Glutamatergic neuron (in vitro differentiated cells): ENCODE measurements at regions not wholly inside any gene's neighbourhood (a gene's known extent, or its start where the extent isn't known, plus 50 kb on each side); places are given as distances from the start of the nearest gene placed in this dataset.

ENCODE experiments used
- DNase-seq: peaks from one replicate; pipeline ENCODE4 v3.0.0; 2022
- H3K27ac Mint-ChIP-seq: one replicate; pipeline ENCODE4 v1.8.0; 2020; ENCODE audit warnings: mild to moderate bottlenecking, mixed read lengths, inconsistent platforms; ENCODE audit not compliant: unreplicated experiment
- H3K27me3 Mint-ChIP-seq: one replicate; pipeline ENCODE4 v1.8.0; 2020; ENCODE audit warnings: mild to moderate bottlenecking, moderate library complexity, mixed read lengths, inconsistent platforms; ENCODE audit not compliant: unreplicated experiment
- H3K36me3 Mint-ChIP-seq: one replicate; pipeline ENCODE4 v1.8.0; 2020; ENCODE audit warnings: mild to moderate bottlenecking, mixed read lengths, inconsistent platforms; ENCODE audit not compliant: unreplicated experiment
- H3K4me1 Mint-ChIP-seq: one replicate; pipeline ENCODE4 v1.8.0; 2020; ENCODE audit warnings: mild to moderate bottlenecking, low read depth, mixed read lengths, inconsistent platforms; ENCODE audit not compliant: unreplicated experiment
- H3K4me3 Mint-ChIP-seq: one replicate; pipeline ENCODE4 v1.8.0; 2020; ENCODE audit warnings: mild to moderate bottlenecking, mixed read lengths, inconsistent platforms; ENCODE audit not compliant: unreplicated experiment
- H3K9me3 Mint-ChIP-seq: one replicate; pipeline ENCODE4 v1.8.0; 2020; ENCODE audit warnings: mild to moderate bottlenecking, moderate library complexity, mixed read lengths, inconsistent platforms; ENCODE audit not compliant: unreplicated experiment
- CTCF ChIP-seq: fragments of 200-600 bp; sonication (generic); IDR thresholded peaks from one replicate; pipeline ENCODE4 v1.5.0; 2021; ENCODE audit not compliant: partially characterized antibody, unreplicated experiment

DNA sequence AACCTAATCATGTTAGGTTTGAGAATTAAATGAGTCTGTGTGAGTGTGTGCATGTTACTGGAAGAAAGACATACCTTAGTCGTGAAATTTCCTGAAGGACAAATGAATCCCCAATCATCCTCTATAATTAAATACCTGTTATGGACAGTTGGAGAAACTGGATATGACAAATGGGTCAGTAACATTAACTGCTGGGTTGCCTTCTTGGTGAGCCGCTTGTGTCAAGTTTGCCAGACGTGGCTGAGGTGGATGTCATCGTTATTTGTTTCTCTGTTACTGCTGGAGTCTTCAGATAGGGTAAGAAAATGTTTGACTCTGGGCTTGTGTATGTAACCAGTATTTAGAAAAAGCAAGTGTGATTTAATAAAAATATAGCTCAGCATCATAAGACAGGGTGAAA, 131.6 kb downstream of the CAND1 start:
- H3K27me3 Mint-ChIP-seq, result no peaks in the 10 kb centered on the region
- no peak for TF ChIP-seq CTCF
- H3K9me3 Mint-ChIP-seq, result peaks cover 2% of the 10 kb centered on the region
- H3K4me1 Mint-ChIP-seq, result no peaks in the 10 kb centered on the region
- H3K36me3 Mint-ChIP-seq, result peaks cover 7% of the 10 kb centered on the region
- no peak for DNase-seq
- H3K4me3 Mint-ChIP-seq, result no peak overlapping the region
- no peak overlapping the region for H3K27ac Mint-ChIP-seq

GRCh38 chr12:67410246-67410645, 141.1 kb downstream of the CAND1 start:
- H3K27ac Mint-ChIP-seq, result no peak overlapping the region
- H3K27me3 Mint-ChIP-seq, result peaks cover 1% of the 10 kb centered on the region

DNA sequence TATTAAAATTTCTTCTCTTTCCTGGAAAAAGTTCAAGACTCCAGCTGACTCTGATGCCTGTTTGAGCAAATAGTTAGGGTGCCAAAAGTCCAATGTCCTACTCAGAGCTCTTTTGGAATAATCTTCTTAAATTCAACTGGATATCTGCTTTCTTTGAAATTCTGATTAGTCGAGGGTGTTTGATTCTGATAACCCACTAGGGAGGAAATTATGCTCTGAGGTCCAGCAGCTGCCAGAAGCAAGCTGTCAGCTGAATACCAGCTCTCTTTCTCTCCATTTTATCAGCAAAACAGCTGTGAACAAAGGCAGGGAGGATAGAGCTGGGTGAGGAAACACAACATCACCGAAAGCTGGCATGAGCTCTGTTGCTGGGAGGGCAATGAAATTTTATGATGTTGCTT, 141.5 kb downstream of the CAND1 start:
- no peak for DNase-seq
- peak overlapping the region; percentile 16 for H3K4me3 Mint-ChIP-seq
- H3K27me3 Mint-ChIP-seq, result peaks cover 1% of the 10 kb centered on the region
- H3K27ac Mint-ChIP-seq, result peak overlapping the region; percentile 54
- peaks cover 16% of the 10 kb centered on the region for H3K36me3 Mint-ChIP-seq
- H3K9me3 Mint-ChIP-seq, result peaks cover 2% of the 10 kb centered on the region
- H3K4me1 Mint-ChIP-seq, result peaks cover 28% of the 10 kb centered on the region
- no peak for TF ChIP-seq CTCF

More at GRCh38 chr12:67410246-67410645, 141.1 kb downstream of the CAND1 start:
- DNase-seq, result no peak
- Mint-ChIP-seq H3K4me3 (no peak overlapping the region), H3K4me1 (peaks cover 25% of the 10 kb centered on the region), H3K9me3 (peaks cover 3% of the 10 kb centered on the region), H3K36me3 (peaks cover 20% of the 10 kb centered on the region)
- no peak for TF ChIP-seq CTCF

- H3K27ac Mint-ChIP-seq, result no peak overlapping the region
- H3K4me1 Mint-ChIP-seq, result peaks cover 28% of the 10 kb centered on the region
- no peak overlapping the region for H3K4me3 Mint-ChIP-seq
- TF ChIP-seq CTCF, result no peak
- peaks cover 1% of the 10 kb centered on the region for H3K27me3 Mint-ChIP-seq
- no peak for DNase-seq
- peaks cover 1% of the 10 kb centered on the region for H3K9me3 Mint-ChIP-seq
- H3K36me3 Mint-ChIP-seq, result peaks cover 7% of the 10 kb centered on the region
These were observed 142.4 kb downstream of the CAND1 start for GRCh38 chr12:67411562-67411961.

- peak; percentile 18 for DNase-seq
- H3K27me3 Mint-ChIP-seq, result peaks cover 1% of the 10 kb centered on the region
- TF ChIP-seq CTCF, result no peak
- peaks cover 5% of the 10 kb centered on the region for H3K36me3 Mint-ChIP-seq
- no peak overlapping the region for H3K4me3 Mint-ChIP-seq
- H3K27ac Mint-ChIP-seq, result no peak overlapping the region
- H3K9me3 Mint-ChIP-seq, result peaks cover 1% of the 10 kb centered on the region
- H3K4me1 Mint-ChIP-seq, result peaks cover 28% of the 10 kb centered on the region
These were observed 144.4 kb downstream of the CAND1 start for GRCh38 chr12:67413577-67413976.
